ENCODE measurements at regions not wholly inside any gene's neighbourhood (a gene's known extent, or its start where the extent isn't known, plus 50 kb on each side); places are given as distances from the start of the nearest gene placed in this dataset.

DNA sequence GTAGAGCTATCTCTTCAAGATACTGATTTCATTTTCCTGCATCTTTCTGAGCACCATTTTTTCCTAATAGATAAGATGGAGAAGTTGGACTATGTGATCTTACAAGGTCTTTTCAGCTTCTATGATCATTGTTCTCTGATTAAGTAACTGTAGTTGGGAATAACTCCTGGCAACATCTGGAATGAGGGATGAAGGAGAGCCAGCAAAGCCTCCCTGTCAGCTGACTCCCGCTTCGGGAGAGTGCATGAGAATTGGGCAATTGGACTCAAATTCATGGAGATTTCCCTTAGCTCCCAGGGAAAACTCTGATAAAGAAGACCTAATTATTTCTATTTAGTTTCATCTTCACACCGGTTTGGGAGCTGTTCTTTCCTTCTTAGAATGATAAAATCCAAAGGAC, 146.1 kb downstream of the CCDC71L start:
- intact Hi-C loops (cut with DNase I; ENCODE audit: low total_unique reads) = no loop called here
- no peak for TF ChIP-seq POLR2A (IDR thresholded peaks at IDR 0.05)
- no peak for TF ChIP-seq CTCF (IDR thresholded peaks at IDR 0.05)
- WGBS, 2 donors = 39 to 56% methylated on average over 3 of the region's 3 CpGs
- DNase-seq (ENCODE audit: low spot score in 2 of 2) = peak in 1 of 2 donors; percentile 60
- H3K4me3 ChIP-seq (ENCODE audit: low read depth, poor library complexity, severe bottlenecking) = no peak overlapping the region

GRCh38 chr7:106512217-106512616, 148.7 kb downstream of the CCDC71L start:
- TF ChIP-seq CTCF (IDR thresholded peaks at IDR 0.05) (no peak), POLR2A (IDR thresholded peaks at IDR 0.05) (no peak)

GRCh38 chr7:106504645-106505044, 156.3 kb downstream of the CCDC71L start:
- intact Hi-C loops (cut with DNase I; ENCODE audit: low total_unique reads) = no loop called here
- no peak for DNase-seq (ENCODE audit: low spot score in 2 of 2)
- TF ChIP-seq CTCF (IDR thresholded peaks at IDR 0.05) = no peak
- TF ChIP-seq POLR2A (IDR thresholded peaks at IDR 0.05) = no peak
- no peak overlapping the region for H3K4me3 ChIP-seq (ENCODE audit: low read depth, poor library complexity, severe bottlenecking)
- WGBS, 2 donors = 44 to 55% methylated on average over 1 of the region's 1 CpG

More at GRCh38 chr7:106512217-106512616, 148.7 kb downstream of the CCDC71L start:
- H3K4me3 ChIP-seq (ENCODE audit: low read depth, poor library complexity, severe bottlenecking) = no peak overlapping the region
- 97 to 98% methylated on average over 2 of the region's 2 CpGs for WGBS, 2 donors
- DNase-seq (ENCODE audit: low spot score in 2 of 2) = no peak
- intact Hi-C loops (cut with DNase I; ENCODE audit: low total_unique reads) = no loop called here

DNA sequence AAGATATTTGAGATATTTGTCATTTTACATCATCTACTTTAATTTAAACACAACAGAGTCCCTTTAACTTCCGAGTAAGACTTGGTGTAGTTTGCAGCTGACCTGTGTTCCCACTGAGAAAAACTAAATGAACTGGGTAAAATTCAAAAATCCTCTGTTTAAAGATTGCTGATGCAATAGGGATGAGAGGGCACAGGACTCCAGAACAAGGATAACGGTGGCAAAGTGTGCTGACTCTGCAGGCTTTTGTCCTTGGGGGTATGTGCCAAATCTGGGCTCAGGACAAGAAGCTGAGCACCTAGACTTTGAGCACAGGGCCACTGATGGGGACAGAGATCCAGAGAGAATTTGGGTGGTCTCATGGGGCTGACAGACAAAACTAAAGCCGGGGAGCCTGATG, 156.8 kb downstream of the CCDC71L start:
- H3K4me3 ChIP-seq (ENCODE audit: low read depth, poor library complexity, severe bottlenecking) = no peak overlapping the region
- intact Hi-C loops (cut with DNase I; ENCODE audit: low total_unique reads) = no loop called here
- no peak for TF ChIP-seq POLR2A (IDR thresholded peaks at IDR 0.05)
- TF ChIP-seq CTCF (IDR thresholded peaks at IDR 0.05) = no peak
- no peak for DNase-seq (ENCODE audit: low spot score in 2 of 2)
- WGBS, 2 donors = 85 to 87% methylated on average over 3 of the region's 3 CpGs

DNA sequence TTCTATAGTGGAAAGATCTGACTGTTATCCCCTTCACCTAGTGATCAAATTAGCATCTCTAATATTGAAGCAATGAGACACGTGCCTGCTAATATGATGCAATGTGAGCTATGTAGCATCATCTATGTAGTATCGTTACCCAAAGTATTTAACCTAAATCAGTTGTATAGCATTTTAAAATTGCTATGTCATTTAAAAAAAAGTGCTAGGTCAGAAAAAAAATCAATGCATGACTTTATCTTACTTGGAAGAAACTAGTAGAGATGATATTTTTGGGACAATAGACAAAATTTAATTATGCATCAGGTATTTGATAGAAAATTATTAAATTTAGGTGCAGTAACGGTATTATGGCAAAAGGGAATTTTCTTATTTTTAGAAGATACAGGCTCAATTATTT, 157.3 kb downstream of the CCDC71L start:
- TF ChIP-seq CTCF (IDR thresholded peaks at IDR 0.05) (no peak), POLR2A (IDR thresholded peaks at IDR 0.05) (no peak)
- 87 to 93% methylated on average over 3 of the region's 3 CpGs for WGBS, 2 donors
- H3K4me3 ChIP-seq (ENCODE audit: low read depth, poor library complexity, severe bottlenecking) = no peak overlapping the region

More for the DNA sequence above, 157.3 kb downstream of the CCDC71L start:
- no peak for DNase-seq (ENCODE audit: low spot score in 2 of 2)
- intact Hi-C loops (cut with DNase I; ENCODE audit: low total_unique reads) = no loop called here
